DOHH2 (cell line): ENCODE measurements at regions not wholly inside any gene's neighbourhood (a gene's known extent, or its start where the extent isn't known, plus 50 kb on each side); places are given as distances from the start of the nearest gene placed in this dataset.

Source experiments
- H3F3A ChIP-seq: fragments of 200-600 bp; sonication (generic), shearing (Covaris generic); 2 replicates; pipeline ENCODE4 v1.6.0; 2016; ENCODE audit warnings: antibody characterized with exemption, mild to moderate bottlenecking; ENCODE audit not compliant: control insufficient read depth, insufficient read depth
- H3K27ac ChIP-seq: fragments of 200-600 bp; sonication (generic); 2 replicates; pipeline ENCODE4 v1.5.1; 2014; ENCODE audit warnings: low read depth, mild to moderate bottlenecking, low read length, moderate library complexity
- H3K27me3 ChIP-seq: fragments of 200-600 bp; sonication (generic); 2 replicates; pipeline ENCODE4 v1.6.1; 2014; ENCODE audit warnings: mild to moderate bottlenecking, low read length, mixed read lengths; ENCODE audit not compliant: control insufficient read depth
- H3K36me3 ChIP-seq: fragments of 200-600 bp; sonication (generic); 2 replicates; pipeline ENCODE4 v1.6.1; 2014; ENCODE audit warnings: mild to moderate bottlenecking, low read length, moderate library complexity, mixed read lengths; ENCODE audit not compliant: control insufficient read depth
- H3K4me1 ChIP-seq: fragments of 200-600 bp; sonication (generic); 2 replicates; pipeline ENCODE4 v1.6.1; 2014; ENCODE audit warnings: mild to moderate bottlenecking, low read length, mixed read lengths; ENCODE audit not compliant: control insufficient read depth
- H3K4me2 ChIP-seq: fragments of 200-600 bp; sonication (generic); 2 replicates; pipeline ENCODE4 v1.6.0; 2014; ENCODE audit warnings: mild to moderate bottlenecking, low read length, moderate library complexity
- H3K4me3 ChIP-seq: fragments of 200-600 bp; sonication (generic); 2 replicates; pipeline ENCODE4 v1.5.1; 2014; ENCODE audit warnings: mild to moderate bottlenecking, low read length, mixed read lengths
- H3K79me2 ChIP-seq: fragments of 200-600 bp; sonication (generic); 2 replicates; pipeline ENCODE4 v1.6.1; 2014; ENCODE audit warnings: mild to moderate bottlenecking, low read length, mixed read lengths; ENCODE audit not compliant: control insufficient read depth
- H3K9me2 ChIP-seq: fragments of 200-600 bp; sonication (generic); replicated peaks from 2 replicates; pipeline ENCODE4 v1.6.1; 2014; ENCODE audit warnings: mild to moderate bottlenecking, low read length, mixed read lengths; ENCODE audit not compliant: control insufficient read depth
- H3K9me3 ChIP-seq: fragments of 200-600 bp; sonication (generic); 2 replicates; pipeline ENCODE4 v1.6.1; 2014; ENCODE audit warnings: antibody characterized with exemption, low read length, mixed read lengths; ENCODE audit not compliant: control insufficient read depth, insufficient read depth
- H4K20me1 ChIP-seq: fragments of 200-600 bp; sonication (generic); 2 replicates; pipeline ENCODE4 v1.6.0; 2014; ENCODE audit warnings: low read depth, mild to moderate bottlenecking, antibody characterized with exemption, low read length, moderate library complexity; ENCODE audit not compliant: control insufficient read depth, insufficient read depth
- CTCF ChIP-seq: fragments of 200-600 bp; sonication (generic); IDR thresholded peaks from one replicate; pipeline ENCODE4 v1.5.1; 2014; ENCODE audit warnings: antibody characterized with exemption, mild to moderate bottlenecking, low read depth, low read length; ENCODE audit not compliant: poor library complexity, severe bottlenecking
- EZH2phosphoT487 ChIP-seq: fragments of 200-600 bp; sonication (generic); IDR thresholded peaks from 2 replicates; pipeline ENCODE4 v1.6.1; 2017; ENCODE audit warnings: borderline replicate concordance, mild to moderate bottlenecking, antibody characterized with exemption, low read length, moderate library complexity, mixed read lengths

- Histone ChIP-seq H3K36me3 (0 out of 2 replicates have a peak, but pooled peaks cover 6% of the 10 kb centered on the region), H3K4me1 (no peaks in the 10 kb centered on the region), H3K27me3 (no peaks in the 10 kb centered on the region), H3F3A (no peaks in the 10 kb centered on the region), H4K20me1 (no peaks in the 10 kb centered on the region), H3K9me3 (no peaks in the 10 kb centered on the region), H3K4me2 (no peak overlapping the region), H3K27ac (no peak overlapping the region), H3K9me2 (no peaks in the 10 kb centered on the region), H3K79me2 (no peaks in the 10 kb centered on the region), H3K4me3 (no peak overlapping the region)
- TF ChIP-seq CTCF (no peak), EZH2phosphoT487 (no peak)
Observed at GRCh38 chr11:33618351-33618710, 82.3 kb downstream of the C11orf91 start.

GRCh38 chr11:33617672-33618350, 82.8 kb downstream of the C11orf91 start:
- H3K27me3 ChIP-seq = no peaks in the 10 kb centered on the region
- H3K79me2 ChIP-seq = no peaks in the 10 kb centered on the region
- no peaks in the 10 kb centered on the region for H3K9me3 ChIP-seq
- no peaks in the 10 kb centered on the region for H3K4me1 ChIP-seq
- H3K4me3 ChIP-seq = no peak overlapping the region
- H3K9me2 ChIP-seq = no peaks in the 10 kb centered on the region
- no peak overlapping the region for H3K27ac ChIP-seq
- H4K20me1 ChIP-seq = no peaks in the 10 kb centered on the region
- no peak overlapping the region for H3K4me2 ChIP-seq
- H3K36me3 ChIP-seq = 0 out of 2 replicates have a peak, but pooled peaks cover 6% of the 10 kb centered on the region
- no peaks in the 10 kb centered on the region for H3F3A ChIP-seq
- TF ChIP-seq CTCF (no peak), EZH2phosphoT487 (no peak)

- Histone ChIP-seq H3K9me3 (no peaks in the 10 kb centered on the region), H3K79me2 (no peaks in the 10 kb centered on the region), H3K4me1 (no peaks in the 10 kb centered on the region), H3K27me3 (no peaks in the 10 kb centered on the region), H3K9me2 (no peaks in the 10 kb centered on the region), H3K4me2 (no peak overlapping the region), H4K20me1 (no peaks in the 10 kb centered on the region), H3K36me3 (0 out of 2 replicates have a peak, but pooled peaks cover 6% of the 10 kb centered on the region), H3K27ac (no peak overlapping the region), H3K4me3 (no peak overlapping the region), H3F3A (no peaks in the 10 kb centered on the region)
- TF ChIP-seq CTCF = no peak
- no peak for TF ChIP-seq EZH2phosphoT487
Observed at GRCh38 chr11:33616552-33616951, 84.1 kb downstream of the C11orf91 start.
